ENCODE measurements at regions not wholly inside any gene's neighbourhood (a gene's known extent, or its start where the extent isn't known, plus 50 kb on each side); places are given as distances from the start of the nearest gene placed in this dataset.
A peak's percentile ranks its signal among the peaks of the same experiment; 100 is the strongest.

GRCh38 chr3:135500034-135500433 is 465.5 kb upstream of the PPP2R3A start:
- no peak overlapping the region for H3K4me3 ChIP-seq (ENCODE audit: low read length in 2 of 2)
- ATAC-seq (ENCODE audit: low FRiP score), result no peak
- H3K27ac ChIP-seq (ENCODE audit: low read depth in 1 of 2, low read length in 2 of 2), result no peak overlapping the region
- H3K36me3 ChIP-seq (ENCODE audit: control insufficient read depth in 1 of 2, insufficient read depth in 2 of 2, low read length in 1 of 2), result no peaks in the 10 kb centered on the region
- no peaks in the 10 kb centered on the region for H3K9me3 ChIP-seq (ENCODE audit: control insufficient read depth, low read length)
- no peaks in the 10 kb centered on the region for H3K4me1 ChIP-seq (ENCODE audit: control insufficient read depth in 1 of 2, insufficient read depth in 2 of 2, low read length in 2 of 2)
- DNase-seq, result no peak
- intact Hi-C loops (cut with DNase I), result loop anchor here in 1 of 2 donors (10.0 kb wide), 1 partner anchor 705 kb away; the partner anchor contains the start of gene EPHB1
- WGBS, 2 donors, result 83 to 84% methylated on average over 3 of the region's 3 CpGs
- no peaks in the 10 kb centered on the region for H3K27me3 ChIP-seq (ENCODE audit: control insufficient read depth in 1 of 2, insufficient read depth in 2 of 2, low read length in 1 of 2)

- Histone ChIP-seq H3K4me1 (ENCODE audit: control insufficient read depth in 1 of 2, insufficient read depth in 2 of 2, low read length in 2 of 2) (no peaks in the 10 kb centered on the region), H3K4me3 (ENCODE audit: low read length in 2 of 2) (no peak overlapping the region), H3K9me3 (ENCODE audit: control insufficient read depth, low read length) (peaks cover 3% of the 10 kb centered on the region), H3K27ac (ENCODE audit: low read depth in 1 of 2, low read length in 2 of 2) (no peak overlapping the region), H3K36me3 (ENCODE audit: control insufficient read depth in 1 of 2, insufficient read depth in 2 of 2, low read length in 1 of 2) (no peaks in the 10 kb centered on the region), H3K27me3 (ENCODE audit: control insufficient read depth in 1 of 2, insufficient read depth in 2 of 2, low read length in 1 of 2) (no peaks in the 10 kb centered on the region)
- ATAC-seq (ENCODE audit: low FRiP score) (no peak), DNase-seq (no peak)
- 55 to 58% methylated on average over 11 of the region's 11 CpGs for WGBS, 2 donors
- intact Hi-C loops (cut with DNase I), result loop anchor here in 1 of 2 donors (10.0 kb wide), 1 partner anchor 708 kb away; the partner anchor contains the start of gene EPHB1
These were observed 462.3 kb upstream of the PPP2R3A start for GRCh38 chr3:135503065-135503759.

- Histone ChIP-seq H3K36me3 (ENCODE audit: control insufficient read depth in 1 of 2, insufficient read depth in 2 of 2, low read length in 1 of 2) (no peaks in the 10 kb centered on the region), H3K27me3 (ENCODE audit: control insufficient read depth in 1 of 2, insufficient read depth in 2 of 2, low read length in 1 of 2) (no peaks in the 10 kb centered on the region), H3K27ac (ENCODE audit: low read depth in 1 of 2, low read length in 2 of 2) (no peak overlapping the region), H3K9me3 (ENCODE audit: control insufficient read depth, low read length) (peaks cover 3% of the 10 kb centered on the region), H3K4me1 (ENCODE audit: control insufficient read depth in 1 of 2, insufficient read depth in 2 of 2, low read length in 2 of 2) (no peaks in the 10 kb centered on the region), H3K4me3 (ENCODE audit: low read length in 2 of 2) (no peak overlapping the region)
- 24% methylated on average over 18 of the region's 18 CpGs for WGBS, 2 donors
- intact Hi-C loops (cut with DNase I), result loop anchor here in 1 of 2 donors (10.0 kb wide), 1 partner anchor 709 kb away; the partner anchor contains the start of gene EPHB1
- ATAC-seq (ENCODE audit: low FRiP score) (peak; percentile 59), DNase-seq (peak; percentile 49 to 79)
These were observed 461.5 kb upstream of the PPP2R3A start for GRCh38 chr3:135503760-135504686.

GRCh38 chr3:135513106-135514059 is 452.1 kb upstream of the PPP2R3A start:
- intact Hi-C loops (cut with DNase I), result no loop called here
- WGBS, 2 donors, result 75 to 80% methylated on average over 5 of the region's 5 CpGs
- DNase-seq (no peak), ATAC-seq (ENCODE audit: low FRiP score) (no peak)
- no peaks in the 10 kb centered on the region for H3K4me1 ChIP-seq (ENCODE audit: control insufficient read depth in 1 of 2, insufficient read depth in 2 of 2, low read length in 2 of 2)
- H3K36me3 ChIP-seq (ENCODE audit: control insufficient read depth in 1 of 2, insufficient read depth in 2 of 2, low read length in 1 of 2), result no peaks in the 10 kb centered on the region
- peaks cover 1% of the 10 kb centered on the region for H3K9me3 ChIP-seq (ENCODE audit: control insufficient read depth, low read length)
- no peak overlapping the region for H3K27ac ChIP-seq (ENCODE audit: low read depth in 1 of 2, low read length in 2 of 2)
- H3K27me3 ChIP-seq (ENCODE audit: control insufficient read depth in 1 of 2, insufficient read depth in 2 of 2, low read length in 1 of 2), result no peaks in the 10 kb centered on the region
- no peak overlapping the region for H3K4me3 ChIP-seq (ENCODE audit: low read length in 2 of 2)

GRCh38 chr3:135514060-135514448 is 451.5 kb upstream of the PPP2R3A start:
- H3K4me1 ChIP-seq (ENCODE audit: control insufficient read depth in 1 of 2, insufficient read depth in 2 of 2, low read length in 2 of 2), result no peaks in the 10 kb centered on the region
- DNase-seq, result no peak
- H3K36me3 ChIP-seq (ENCODE audit: control insufficient read depth in 1 of 2, insufficient read depth in 2 of 2, low read length in 1 of 2), result no peaks in the 10 kb centered on the region
- 63 to 64% methylated on average over 4 of the region's 4 CpGs for WGBS, 2 donors
- no peaks in the 10 kb centered on the region for H3K27me3 ChIP-seq (ENCODE audit: control insufficient read depth in 1 of 2, insufficient read depth in 2 of 2, low read length in 1 of 2)
- no peak for ATAC-seq (ENCODE audit: low FRiP score)
- no peak overlapping the region for H3K27ac ChIP-seq (ENCODE audit: low read depth in 1 of 2, low read length in 2 of 2)
- H3K4me3 ChIP-seq (ENCODE audit: low read length in 2 of 2), result no peak overlapping the region
- intact Hi-C loops (cut with DNase I), result no loop called here
- peaks cover 1% of the 10 kb centered on the region for H3K9me3 ChIP-seq (ENCODE audit: control insufficient read depth, low read length)

GRCh38 chr3:135516143-135516542 is 449.4 kb upstream of the PPP2R3A start:
- H3K4me3 ChIP-seq (ENCODE audit: low read length in 2 of 2), result no peak overlapping the region
- no peak overlapping the region for H3K27ac ChIP-seq (ENCODE audit: low read depth in 1 of 2, low read length in 2 of 2)
- no peaks in the 10 kb centered on the region for H3K4me1 ChIP-seq (ENCODE audit: control insufficient read depth in 1 of 2, insufficient read depth in 2 of 2, low read length in 2 of 2)
- 7% methylated on average over 3 of the region's 3 CpGs for WGBS, 2 donors
- no peaks in the 10 kb centered on the region for H3K36me3 ChIP-seq (ENCODE audit: control insufficient read depth in 1 of 2, insufficient read depth in 2 of 2, low read length in 1 of 2)
- H3K27me3 ChIP-seq (ENCODE audit: control insufficient read depth in 1 of 2, insufficient read depth in 2 of 2, low read length in 1 of 2), result no peaks in the 10 kb centered on the region
- no peak for ATAC-seq (ENCODE audit: low FRiP score)
- intact Hi-C loops (cut with DNase I), result no loop called here
- DNase-seq, result no peak
- peaks cover 1% of the 10 kb centered on the region for H3K9me3 ChIP-seq (ENCODE audit: control insufficient read depth, low read length)

GRCh38 chr3:135528413-135529015 is 437.0 kb upstream of the PPP2R3A start:
- Histone ChIP-seq H3K36me3 (ENCODE audit: control insufficient read depth in 1 of 2, insufficient read depth in 2 of 2, low read length in 1 of 2) (no peaks in the 10 kb centered on the region), H3K4me3 (ENCODE audit: low read length in 2 of 2) (no peak overlapping the region), H3K9me3 (ENCODE audit: control insufficient read depth, low read length) (no peaks in the 10 kb centered on the region), H3K27ac (ENCODE audit: low read depth in 1 of 2, low read length in 2 of 2) (no peak overlapping the region), H3K27me3 (ENCODE audit: control insufficient read depth in 1 of 2, insufficient read depth in 2 of 2, low read length in 1 of 2) (no peaks in the 10 kb centered on the region), H3K4me1 (ENCODE audit: control insufficient read depth in 1 of 2, insufficient read depth in 2 of 2, low read length in 2 of 2) (no peaks in the 10 kb centered on the region)
- WGBS, 2 donors, result 53 to 56% methylated on average over 3 of the region's 3 CpGs
- DNase-seq (no peak), ATAC-seq (ENCODE audit: low FRiP score) (no peak)
- intact Hi-C loops (cut with DNase I), result no loop called here

- intact Hi-C loops (cut with DNase I), result no loop called here
- Histone ChIP-seq H3K4me3 (ENCODE audit: low read length in 2 of 2) (no peak overlapping the region), H3K4me1 (ENCODE audit: control insufficient read depth in 1 of 2, insufficient read depth in 2 of 2, low read length in 2 of 2) (no peaks in the 10 kb centered on the region), H3K36me3 (ENCODE audit: control insufficient read depth in 1 of 2, insufficient read depth in 2 of 2, low read length in 1 of 2) (no peaks in the 10 kb centered on the region), H3K27ac (ENCODE audit: low read depth in 1 of 2, low read length in 2 of 2) (no peak overlapping the region), H3K9me3 (ENCODE audit: control insufficient read depth, low read length) (peaks cover 3% of the 10 kb centered on the region), H3K27me3 (ENCODE audit: control insufficient read depth in 1 of 2, insufficient read depth in 2 of 2, low read length in 1 of 2) (no peaks in the 10 kb centered on the region)
- DNase-seq (no peak), ATAC-seq (ENCODE audit: low FRiP score) (no peak)
- WGBS, 2 donors, result 67 to 68% methylated on average over 3 of the region's 3 CpGs
These were observed 433.5 kb upstream of the PPP2R3A start for GRCh38 chr3:135532021-135532420.

All from aorta (tissue), 5 donors.